ENCODE measurements at regions not wholly inside any gene's neighbourhood (a gene's known extent, or its start where the extent isn't known, plus 50 kb on each side); places are given as distances from the start of the nearest gene placed in this dataset.

DNA sequence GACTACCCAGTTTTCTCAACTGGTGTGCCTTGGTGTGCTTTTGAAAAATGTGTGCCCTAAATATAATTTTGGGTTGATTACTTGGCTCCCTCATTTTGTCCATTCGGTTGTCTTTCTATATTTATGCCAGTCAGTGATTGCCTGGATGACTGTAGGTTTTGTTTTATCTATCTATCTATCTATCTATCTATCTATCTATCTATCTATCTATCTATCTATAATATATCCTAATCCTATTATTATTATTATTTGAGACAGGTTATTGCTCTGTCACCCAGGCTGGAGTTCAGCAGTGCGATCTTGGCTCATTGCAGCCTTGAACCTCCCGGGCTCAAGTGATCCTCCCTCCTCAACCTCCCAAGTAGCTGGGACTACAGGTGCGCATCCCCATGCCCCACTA is 111.4 kb upstream of the GRK3 start (continued):
- TF ChIP-seq, protein P1, sequence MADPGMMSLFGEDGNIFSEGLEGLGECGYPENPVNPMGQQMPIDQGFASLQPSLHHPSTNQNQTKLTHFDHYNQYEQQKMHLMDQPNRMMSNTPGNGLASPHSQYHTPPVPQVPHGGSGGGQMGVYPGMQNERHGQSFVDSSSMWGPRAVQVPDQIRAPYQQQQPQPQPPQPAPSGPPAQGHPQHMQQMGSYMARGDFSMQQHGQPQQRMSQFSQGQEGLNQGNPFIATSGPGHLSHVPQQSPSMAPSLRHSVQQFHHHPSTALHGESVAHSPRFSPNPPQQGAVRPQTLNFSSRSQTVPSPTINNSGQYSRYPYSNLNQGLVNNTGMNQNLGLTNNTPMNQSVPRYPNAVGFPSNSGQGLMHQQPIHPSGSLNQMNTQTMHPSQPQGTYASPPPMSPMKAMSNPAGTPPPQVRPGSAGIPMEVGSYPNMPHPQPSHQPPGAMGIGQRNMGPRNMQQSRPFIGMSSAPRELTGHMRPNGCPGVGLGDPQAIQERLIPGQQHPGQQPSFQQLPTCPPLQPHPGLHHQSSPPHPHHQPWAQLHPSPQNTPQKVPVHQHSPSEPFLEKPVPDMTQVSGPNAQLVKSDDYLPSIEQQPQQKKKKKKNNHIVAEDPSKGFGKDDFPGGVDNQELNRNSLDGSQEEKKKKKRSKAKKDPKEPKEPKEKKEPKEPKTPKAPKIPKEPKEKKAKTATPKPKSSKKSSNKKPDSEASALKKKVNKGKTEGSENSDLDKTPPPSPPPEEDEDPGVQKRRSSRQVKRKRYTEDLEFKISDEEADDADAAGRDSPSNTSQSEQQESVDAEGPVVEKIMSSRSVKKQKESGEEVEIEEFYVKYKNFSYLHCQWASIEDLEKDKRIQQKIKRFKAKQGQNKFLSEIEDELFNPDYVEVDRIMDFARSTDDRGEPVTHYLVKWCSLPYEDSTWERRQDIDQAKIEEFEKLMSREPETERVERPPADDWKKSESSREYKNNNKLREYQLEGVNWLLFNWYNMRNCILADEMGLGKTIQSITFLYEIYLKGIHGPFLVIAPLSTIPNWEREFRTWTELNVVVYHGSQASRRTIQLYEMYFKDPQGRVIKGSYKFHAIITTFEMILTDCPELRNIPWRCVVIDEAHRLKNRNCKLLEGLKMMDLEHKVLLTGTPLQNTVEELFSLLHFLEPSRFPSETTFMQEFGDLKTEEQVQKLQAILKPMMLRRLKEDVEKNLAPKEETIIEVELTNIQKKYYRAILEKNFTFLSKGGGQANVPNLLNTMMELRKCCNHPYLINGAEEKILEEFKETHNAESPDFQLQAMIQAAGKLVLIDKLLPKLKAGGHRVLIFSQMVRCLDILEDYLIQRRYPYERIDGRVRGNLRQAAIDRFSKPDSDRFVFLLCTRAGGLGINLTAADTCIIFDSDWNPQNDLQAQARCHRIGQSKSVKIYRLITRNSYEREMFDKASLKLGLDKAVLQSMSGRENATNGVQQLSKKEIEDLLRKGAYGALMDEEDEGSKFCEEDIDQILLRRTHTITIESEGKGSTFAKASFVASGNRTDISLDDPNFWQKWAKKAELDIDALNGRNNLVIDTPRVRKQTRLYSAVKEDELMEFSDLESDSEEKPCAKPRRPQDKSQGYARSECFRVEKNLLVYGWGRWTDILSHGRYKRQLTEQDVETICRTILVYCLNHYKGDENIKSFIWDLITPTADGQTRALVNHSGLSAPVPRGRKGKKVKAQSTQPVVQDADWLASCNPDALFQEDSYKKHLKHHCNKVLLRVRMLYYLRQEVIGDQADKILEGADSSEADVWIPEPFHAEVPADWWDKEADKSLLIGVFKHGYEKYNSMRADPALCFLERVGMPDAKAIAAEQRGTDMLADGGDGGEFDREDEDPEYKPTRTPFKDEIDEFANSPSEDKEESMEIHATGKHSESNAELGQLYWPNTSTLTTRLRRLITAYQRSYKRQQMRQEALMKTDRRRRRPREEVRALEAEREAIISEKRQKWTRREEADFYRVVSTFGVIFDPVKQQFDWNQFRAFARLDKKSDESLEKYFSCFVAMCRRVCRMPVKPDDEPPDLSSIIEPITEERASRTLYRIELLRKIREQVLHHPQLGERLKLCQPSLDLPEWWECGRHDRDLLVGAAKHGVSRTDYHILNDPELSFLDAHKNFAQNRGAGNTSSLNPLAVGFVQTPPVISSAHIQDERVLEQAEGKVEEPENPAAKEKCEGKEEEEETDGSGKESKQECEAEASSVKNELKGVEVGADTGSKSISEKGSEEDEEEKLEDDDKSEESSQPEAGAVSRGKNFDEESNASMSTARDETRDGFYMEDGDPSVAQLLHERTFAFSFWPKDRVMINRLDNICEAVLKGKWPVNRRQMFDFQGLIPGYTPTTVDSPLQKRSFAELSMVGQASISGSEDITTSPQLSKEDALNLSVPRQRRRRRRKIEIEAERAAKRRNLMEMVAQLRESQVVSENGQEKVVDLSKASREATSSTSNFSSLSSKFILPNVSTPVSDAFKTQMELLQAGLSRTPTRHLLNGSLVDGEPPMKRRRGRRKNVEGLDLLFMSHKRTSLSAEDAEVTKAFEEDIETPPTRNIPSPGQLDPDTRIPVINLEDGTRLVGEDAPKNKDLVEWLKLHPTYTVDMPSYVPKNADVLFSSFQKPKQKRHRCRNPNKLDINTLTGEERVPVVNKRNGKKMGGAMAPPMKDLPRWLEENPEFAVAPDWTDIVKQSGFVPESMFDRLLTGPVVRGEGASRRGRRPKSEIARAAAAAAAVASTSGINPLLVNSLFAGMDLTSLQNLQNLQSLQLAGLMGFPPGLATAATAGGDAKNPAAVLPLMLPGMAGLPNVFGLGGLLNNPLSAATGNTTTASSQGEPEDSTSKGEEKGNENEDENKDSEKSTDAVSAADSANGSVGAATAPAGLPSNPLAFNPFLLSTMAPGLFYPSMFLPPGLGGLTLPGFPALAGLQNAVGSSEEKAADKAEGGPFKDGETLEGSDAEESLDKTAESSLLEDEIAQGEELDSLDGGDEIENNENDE (IDR thresholded peaks at IDR 0.05; ENCODE audit: insufficient replicate concordance, low read length) = no peak
- TF ChIP-seq MAFK (IDR thresholded peaks at IDR 0.05; ENCODE audit: low read depth, low read length) = no peak
- no peak for TF ChIP-seq TAF7 (optimal IDR thresholded peaks at IDR 0.05; ENCODE audit: borderline replicate concordance, low read depth, low read length)
- no peak for TF ChIP-seq SP1 (IDR thresholded peaks at IDR 0.05; ENCODE audit: low read depth, low read length)
- no peak for TF ChIP-seq SIRT6 (IDR thresholded peaks at IDR 0.05; ENCODE audit: low read length)
- no peak for TF ChIP-seq RFX5 (IDR thresholded peaks at IDR 0.05; ENCODE audit: borderline replicate concordance, low read depth, low read length)
- no peak for TF ChIP-seq RNF2 (IDR thresholded peaks at IDR 0.05; ENCODE audit: borderline replicate concordance, low read depth, low read length, missing control alignments, poor library complexity, severe bottlenecking)
- TF ChIP-seq RXRA (IDR thresholded peaks at IDR 0.05; ENCODE audit: insufficient read depth, low read depth, low read length) = no peak
- TF ChIP-seq, protein P2, sequence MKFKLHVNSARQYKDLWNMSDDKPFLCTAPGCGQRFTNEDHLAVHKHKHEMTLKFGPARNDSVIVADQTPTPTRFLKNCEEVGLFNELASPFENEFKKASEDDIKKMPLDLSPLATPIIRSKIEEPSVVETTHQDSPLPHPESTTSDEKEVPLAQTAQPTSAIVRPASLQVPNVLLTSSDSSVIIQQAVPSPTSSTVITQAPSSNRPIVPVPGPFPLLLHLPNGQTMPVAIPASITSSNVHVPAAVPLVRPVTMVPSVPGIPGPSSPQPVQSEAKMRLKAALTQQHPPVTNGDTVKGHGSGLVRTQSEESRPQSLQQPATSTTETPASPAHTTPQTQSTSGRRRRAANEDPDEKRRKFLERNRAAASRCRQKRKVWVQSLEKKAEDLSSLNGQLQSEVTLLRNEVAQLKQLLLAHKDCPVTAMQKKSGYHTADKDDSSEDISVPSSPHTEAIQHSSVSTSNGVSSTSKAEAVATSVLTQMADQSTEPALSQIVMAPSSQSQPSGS (IDR thresholded peaks at IDR 0.05; ENCODE audit: low read length) = no peak
- no peak for TF ChIP-seq SP2 (IDR thresholded peaks at IDR 0.05; ENCODE audit: low read length)

All from H1 (cell line).